Anterior cingulate cortex (tissue), 58 donors: ENCODE measurements at regions not wholly inside any gene's neighbourhood (a gene's known extent, or its start where the extent isn't known, plus 50 kb on each side); places are given as distances from the start of the nearest gene placed in this dataset.

Experiments
- DNase-seq, 58 donors: peaks; one replicate each; lab custom pipeline; 2025; lab: John Stamatoyannopoulos, UW

DNA sequence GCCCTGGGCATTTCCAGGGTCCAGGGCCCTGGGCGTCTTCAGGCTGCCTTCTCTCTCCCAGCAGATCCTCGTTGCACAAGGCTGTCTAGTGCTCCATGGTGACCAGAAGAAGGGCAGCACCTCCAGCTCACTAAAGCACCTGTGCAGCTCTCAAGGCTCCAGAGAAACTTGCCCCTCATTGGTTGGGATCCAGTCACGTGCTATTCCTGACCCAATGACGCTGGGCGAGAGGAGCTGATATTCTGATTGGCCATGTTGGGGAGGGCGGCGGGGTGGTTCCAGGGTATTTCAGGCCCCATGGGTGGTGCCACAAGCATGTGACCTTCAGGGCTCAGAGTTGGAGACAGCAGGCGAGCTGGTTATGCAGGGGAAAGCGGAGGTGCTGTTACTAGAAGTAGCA, 309.1 kb downstream of the TOX3 start:
- no peak for DNase-seq

DNA sequence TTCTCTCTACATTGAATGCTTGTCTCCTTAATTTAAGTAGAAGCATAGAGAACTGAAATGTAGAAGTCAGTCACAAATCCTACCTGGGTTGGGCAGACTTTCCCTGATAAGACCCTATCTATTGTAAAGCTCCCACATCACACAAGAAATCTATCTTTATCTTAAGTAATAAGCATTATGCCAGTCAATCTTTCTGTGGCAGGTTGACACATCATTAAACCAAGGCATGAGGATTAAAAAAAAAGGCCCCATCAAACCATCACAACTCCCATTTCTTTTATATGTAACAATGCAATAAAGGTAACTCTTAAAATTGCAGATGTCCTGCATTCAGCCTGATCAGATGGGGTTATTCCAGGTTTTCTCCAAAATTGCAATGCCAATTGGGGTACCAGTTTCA, 311.8 kb downstream of the TOX3 start:
- DNase-seq = no peak

DNA sequence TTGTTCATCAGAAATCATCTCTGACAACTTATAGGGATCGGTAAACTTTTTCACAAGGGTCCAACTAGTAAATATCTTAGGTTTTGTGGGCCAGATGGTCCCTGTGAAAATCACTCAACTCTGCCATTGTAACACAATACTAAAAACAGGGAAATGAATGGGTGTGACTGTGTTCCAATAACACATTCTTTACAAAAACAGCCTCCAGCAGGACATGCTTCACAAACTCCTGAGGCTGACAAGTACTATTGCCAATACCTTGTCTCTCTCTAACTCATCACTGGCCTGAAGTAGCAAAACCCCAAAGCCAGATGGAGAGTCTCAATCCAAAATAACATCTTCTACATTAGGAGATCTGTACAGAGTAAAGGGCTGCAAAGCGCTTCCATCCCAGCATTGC, 312.3 kb downstream of the TOX3 start:
- no peak for DNase-seq

- no peak for DNase-seq
Measured at GRCh38 chr16:52229471-52229870, 317.5 kb downstream of the TOX3 start.

DNA sequence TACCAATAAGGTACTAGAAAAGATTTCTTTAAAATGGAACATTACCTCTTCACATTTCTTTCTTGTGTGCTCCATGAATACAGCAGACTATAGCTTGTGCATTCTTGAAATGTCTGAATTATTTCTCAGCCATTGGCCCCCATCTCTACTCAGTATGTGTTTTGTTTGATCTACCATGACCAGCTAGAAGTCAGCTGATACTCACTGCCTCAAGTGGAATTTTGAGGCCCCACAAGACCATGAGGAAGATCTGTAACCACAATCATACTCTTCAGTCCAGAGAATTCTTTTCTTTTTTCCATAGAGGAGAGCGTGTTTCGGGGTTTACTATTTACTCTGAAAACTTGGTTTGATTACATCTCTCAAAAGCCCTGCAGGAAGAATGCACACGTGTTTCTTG, 319.1 kb downstream of the TOX3 start:
- no peak for DNase-seq

DNA sequence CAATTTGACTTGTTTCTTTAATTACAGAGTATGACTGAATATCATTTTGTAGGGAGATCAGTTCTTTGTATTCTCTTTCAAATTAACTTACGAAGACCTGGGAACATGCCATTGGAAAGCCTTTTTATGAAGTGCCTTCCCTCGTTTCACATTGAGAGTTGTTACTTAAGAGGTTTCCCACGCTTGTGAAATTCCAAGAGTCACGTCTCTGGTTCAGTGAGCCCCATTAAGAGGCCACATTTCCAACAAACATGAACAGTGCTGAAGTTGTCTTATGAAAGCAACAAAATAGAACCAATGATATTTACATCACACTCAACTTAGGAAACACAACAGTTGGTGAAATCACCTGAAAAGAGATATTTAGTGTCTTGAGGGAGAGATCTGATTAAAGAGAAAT, 334.1 kb downstream of the TOX3 start:
- no peak for DNase-seq

DNA sequence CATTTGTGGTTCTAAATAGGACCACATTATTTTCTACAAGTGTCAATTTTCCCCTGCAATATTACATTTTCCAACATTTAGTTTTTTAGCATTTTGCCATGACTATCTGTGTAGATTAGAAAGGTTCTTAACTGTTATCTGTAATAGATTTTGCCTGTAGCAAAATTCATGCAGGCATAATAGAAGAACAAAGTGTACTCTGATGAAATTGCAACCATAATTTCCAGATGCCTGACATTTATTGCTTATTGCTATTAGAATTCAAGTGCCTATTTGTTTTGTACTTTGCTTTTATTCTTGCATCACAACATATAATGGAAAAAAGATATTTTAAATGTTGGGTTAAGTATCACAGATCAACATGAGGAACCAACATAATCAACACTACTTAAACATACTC, 337.7 kb downstream of the TOX3 start:
- no peak for DNase-seq

DNA sequence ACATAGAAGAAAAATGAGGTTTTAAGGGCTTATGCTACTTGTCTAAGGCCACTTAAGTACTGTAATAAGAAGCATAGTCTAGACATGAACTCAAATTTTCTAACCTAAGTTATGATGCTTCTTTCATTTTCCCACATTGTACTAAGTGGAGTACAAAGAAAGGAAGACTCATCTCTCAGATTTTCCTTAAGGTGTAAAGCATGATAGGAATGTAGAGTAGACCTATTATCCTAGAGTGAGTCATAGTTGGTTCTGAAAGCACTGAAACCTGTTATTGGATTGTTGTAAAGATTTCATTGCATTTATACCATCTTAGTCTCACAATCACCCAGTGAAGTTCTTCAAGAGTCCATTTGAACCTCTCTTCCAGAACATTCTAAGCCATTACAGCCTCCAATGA, 343.8 kb downstream of the TOX3 start:
- DNase-seq = no peak

GRCh38 chr16:52193441-52193840, 353.5 kb downstream of the TOX3 start:
- no peak for DNase-seq

DNA sequence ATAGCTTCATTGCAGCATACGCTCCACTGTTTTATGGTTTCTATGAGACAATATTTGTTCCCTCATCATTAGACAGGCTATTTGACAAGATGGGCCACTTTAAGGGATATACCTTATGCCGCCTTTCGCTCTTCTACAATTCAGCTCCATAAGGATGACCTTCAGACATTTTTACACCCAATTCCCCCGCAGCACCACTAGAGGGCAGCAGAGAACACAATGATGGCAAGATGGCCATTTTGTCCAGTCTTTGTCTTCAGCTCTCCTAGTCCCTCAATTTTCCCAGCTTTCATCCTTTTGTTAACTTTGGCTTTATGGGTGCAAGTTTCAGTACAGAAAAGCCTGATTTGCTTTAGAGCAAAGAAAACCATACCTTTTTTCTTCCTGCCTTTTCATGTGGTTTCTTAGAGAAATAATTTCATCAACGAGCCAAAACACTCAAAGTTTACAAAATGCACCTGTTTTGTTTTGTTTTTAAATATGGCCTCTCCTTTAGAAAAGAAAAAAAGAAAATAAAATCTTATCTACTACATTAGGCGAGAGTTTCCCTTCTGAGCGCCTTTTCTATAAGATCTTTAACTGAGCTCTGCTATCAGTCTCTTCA, 355.3 kb downstream of the TOX3 start:
- peak in 55 of 58 donors; percentile 3 to 79 (median 38) for DNase-seq

DNA sequence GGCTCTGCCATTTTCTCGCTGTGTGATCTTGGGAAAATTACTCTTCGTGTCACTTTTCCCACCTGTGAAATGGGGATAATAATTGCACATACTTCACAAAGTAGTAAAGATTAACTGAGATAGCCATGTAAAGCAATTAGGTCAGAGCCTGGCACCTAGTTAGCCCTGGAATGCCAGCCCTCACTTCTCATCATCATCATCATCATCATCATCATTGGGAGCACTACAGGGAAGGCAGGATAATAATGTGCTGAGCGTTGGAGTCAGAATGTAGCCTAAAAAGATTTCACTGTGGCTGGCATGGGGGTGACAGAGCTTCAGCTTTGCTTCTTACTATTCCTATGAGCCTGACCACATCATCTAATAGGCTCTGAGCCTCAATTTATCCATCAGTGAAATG, 362.6 kb downstream of the TOX3 start:
- DNase-seq = no peak

- no peak for DNase-seq
Measured at GRCh38 chr16:52182840-52183239, 364.1 kb downstream of the TOX3 start.

- no peak for DNase-seq
Measured at GRCh38 chr16:52174168-52174567, 372.8 kb downstream of the TOX3 start.

DNA sequence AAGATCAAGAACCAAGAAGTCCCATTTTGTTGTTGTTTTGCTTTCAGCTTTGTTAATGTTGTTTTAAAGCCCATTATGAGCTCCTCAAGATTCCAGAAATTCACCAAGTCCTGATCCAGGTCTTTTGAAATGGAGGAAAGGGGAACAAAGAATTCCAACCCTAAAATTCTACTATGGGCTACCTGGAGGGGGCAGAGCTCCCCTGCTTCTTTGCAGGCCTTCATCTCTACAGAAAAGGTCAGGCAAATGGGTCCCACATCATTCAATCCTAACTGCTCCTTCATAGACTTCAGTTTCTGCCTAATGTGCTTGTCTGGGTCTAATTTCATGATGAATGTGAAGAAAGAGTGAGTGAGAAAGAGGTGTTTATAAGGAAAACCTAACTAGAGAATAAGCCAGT, 375.5 kb downstream of the TOX3 start:
- no peak for DNase-seq

DNA sequence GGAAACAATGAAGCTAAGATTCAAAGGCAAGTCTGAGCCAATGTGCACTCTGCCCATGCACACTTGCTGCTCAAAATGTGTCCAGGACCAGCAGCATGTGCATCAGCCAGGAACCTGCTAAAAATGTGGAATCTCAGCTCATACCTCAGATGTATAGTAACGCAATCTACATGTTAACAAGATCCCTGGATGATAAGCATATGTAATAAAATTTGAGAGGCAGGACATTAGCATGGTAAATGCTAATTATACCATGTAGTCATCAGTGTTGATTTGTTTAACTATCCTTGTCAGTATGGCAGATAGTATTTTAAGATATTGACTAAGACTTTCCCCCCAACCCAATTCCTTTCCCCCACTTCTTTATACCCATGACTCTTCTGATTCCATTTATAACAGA, 379.6 kb downstream of the TOX3 start:
- no peak for DNase-seq

GRCh38 chr16:52165961-52166360, 381.0 kb downstream of the TOX3 start:
- DNase-seq = no peak

- no peak for DNase-seq
Measured at GRCh38 chr16:52149003-52149402, 397.9 kb downstream of the TOX3 start.

DNA sequence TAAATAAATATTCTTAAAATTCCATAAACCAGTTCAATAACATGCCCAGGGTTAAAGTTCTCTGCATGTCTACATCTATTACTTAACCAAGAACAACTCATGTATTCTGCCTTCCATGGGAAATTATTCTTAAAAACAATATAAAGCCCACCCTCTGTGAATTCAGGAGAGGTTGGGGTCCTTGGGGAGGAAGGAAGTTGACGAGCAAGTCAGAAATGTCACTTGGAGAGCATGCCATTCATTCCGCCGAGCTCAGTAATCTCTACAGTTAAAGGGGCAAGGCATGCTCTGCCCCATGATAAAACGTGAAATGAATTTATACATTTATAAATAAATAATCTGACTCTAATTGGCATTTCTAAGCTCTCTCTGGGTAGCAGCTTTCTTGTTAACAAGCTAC, 405.1 kb downstream of the TOX3 start:
- DNase-seq = no peak

GRCh38 chr16:52128361-52128760, 418.6 kb downstream of the TOX3 start:
- DNase-seq = peak in 21 of 58 donors; percentile 0 to 37 (median 1)

- DNase-seq = no peak
Measured at GRCh38 chr16:52123842-52124241, 423.1 kb downstream of the TOX3 start.

DNA sequence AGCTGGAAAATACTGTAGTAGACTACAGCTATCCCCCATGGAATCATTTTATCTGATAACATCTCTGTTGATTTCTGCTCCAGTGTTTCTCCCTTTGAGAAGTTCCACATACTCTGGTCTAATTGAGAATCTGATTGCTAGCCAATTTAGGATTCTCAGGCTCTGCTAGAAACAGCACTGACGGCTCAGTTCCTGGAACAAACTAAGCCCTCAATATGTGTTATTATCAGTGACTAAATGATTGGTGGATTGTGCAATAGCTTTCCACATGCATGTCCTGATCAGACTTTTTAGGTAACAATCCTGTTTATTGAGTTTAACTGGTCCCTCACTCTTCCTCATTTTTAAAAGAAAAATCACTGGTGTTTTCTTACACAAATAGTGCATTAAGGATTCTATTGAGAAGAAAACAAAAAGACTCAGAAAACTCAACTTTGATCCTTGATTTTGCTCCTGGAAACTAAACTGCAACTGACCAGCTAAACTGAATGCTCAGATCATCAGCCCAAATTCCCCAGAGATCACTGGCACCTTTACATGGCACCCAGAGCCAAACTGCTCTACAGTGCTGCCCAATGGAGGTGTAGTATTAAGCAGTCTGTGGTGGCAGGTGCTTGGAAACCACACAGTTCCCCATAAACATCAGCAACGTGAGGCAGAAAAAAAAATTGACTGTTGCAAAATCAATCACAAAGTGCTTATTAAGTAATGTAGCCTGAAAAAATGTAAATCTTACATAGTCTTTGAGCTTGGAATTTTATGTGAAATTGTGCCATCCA, 423.7 kb downstream of the TOX3 start:
- DNase-seq = no peak

DNA sequence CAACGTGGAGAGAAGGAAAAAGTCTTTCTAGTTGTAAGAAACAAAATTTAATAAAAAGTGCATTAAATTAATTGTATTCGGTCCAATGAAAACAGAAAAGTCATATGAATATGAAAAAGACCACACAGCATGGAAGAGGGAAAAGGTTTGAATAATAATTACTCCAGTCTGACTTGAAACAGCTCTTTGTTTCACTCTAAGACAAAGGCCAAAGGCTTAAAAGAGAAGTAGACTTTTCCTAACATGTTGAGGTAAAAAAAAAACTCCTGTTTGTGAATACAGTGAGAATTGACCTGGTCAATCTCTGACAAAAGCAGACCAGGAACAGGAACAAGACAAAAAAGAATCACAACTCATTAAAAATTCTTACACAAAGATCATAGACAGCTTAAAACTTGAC, 429.8 kb downstream of the TOX3 start:
- DNase-seq = no peak
